ENCODE measurements at regions not wholly inside any gene's neighbourhood (a gene's known extent, or its start where the extent isn't known, plus 50 kb on each side); places are given as distances from the start of the nearest gene placed in this dataset.

GRCh38 chr1:34277150-34277549 lies 100.4 kb downstream of the C1orf94 start:
- peaks cover 0 to 5% (median 0%) of the 10 kb centered on the region in 11 donors for H3K9me3 ChIP-seq
- no peak overlapping the region for H3K4me3 ChIP-seq
- no peak overlapping the region for H3K27ac ChIP-seq
- H3K27me3 ChIP-seq = peaks cover 0 to 24% (median 4%) of the 10 kb centered on the region in 7 donors
- DNase-seq (no peak), ATAC-seq (no peak)
- 68 to 77% methylated on average over 2 of the region's 2 CpGs for WGBS, 2 donors
- intact Hi-C loops (cut with DNase I) = no loop called here
- no peak for TF ChIP-seq CTCF (IDR thresholded peaks at IDR 0.05)
- no peaks in the 10 kb centered on the region for H3K4me1 ChIP-seq
- no peaks in the 10 kb centered on the region for H3K36me3 ChIP-seq

GRCh38 chr1:34278211-34278610 lies 101.5 kb downstream of the C1orf94 start:
- no peak for TF ChIP-seq CTCF (IDR thresholded peaks at IDR 0.05)
- intact Hi-C loops (cut with DNase I) = no loop called here
- peaks cover 0 to 26% (median 4%) of the 10 kb centered on the region in 7 donors for H3K27me3 ChIP-seq
- 88 to 89% methylated on average over 4 of the region's 4 CpGs for WGBS, 2 donors
- no peak overlapping the region for H3K4me3 ChIP-seq
- no peak for ATAC-seq
- no peak overlapping the region for H3K27ac ChIP-seq
- DNase-seq = no peak
- peaks cover 0 to 5% (median 0%) of the 10 kb centered on the region in 11 donors for H3K9me3 ChIP-seq
- no peaks in the 10 kb centered on the region for H3K4me1 ChIP-seq
- no peaks in the 10 kb centered on the region for H3K36me3 ChIP-seq

GRCh38 chr1:34279971-34280370 lies 103.3 kb downstream of the C1orf94 start:
- no peak for TF ChIP-seq CTCF (IDR thresholded peaks at IDR 0.05)
- DNase-seq (no peak), ATAC-seq (no peak)
- intact Hi-C loops (cut with DNase I) = no loop called here
- Histone ChIP-seq H3K9me3 (peaks cover 0 to 5% (median 0%) of the 10 kb centered on the region in 11 donors), H3K4me1 (no peaks in the 10 kb centered on the region), H3K36me3 (no peaks in the 10 kb centered on the region), H3K27ac (no peak overlapping the region), H3K27me3 (peaks cover 0 to 29% (median 5%) of the 10 kb centered on the region in 7 donors), H3K4me3 (no peak overlapping the region)
- WGBS, 2 donors = 85 to 89% methylated on average over 1 of the region's 1 CpG

DNA sequence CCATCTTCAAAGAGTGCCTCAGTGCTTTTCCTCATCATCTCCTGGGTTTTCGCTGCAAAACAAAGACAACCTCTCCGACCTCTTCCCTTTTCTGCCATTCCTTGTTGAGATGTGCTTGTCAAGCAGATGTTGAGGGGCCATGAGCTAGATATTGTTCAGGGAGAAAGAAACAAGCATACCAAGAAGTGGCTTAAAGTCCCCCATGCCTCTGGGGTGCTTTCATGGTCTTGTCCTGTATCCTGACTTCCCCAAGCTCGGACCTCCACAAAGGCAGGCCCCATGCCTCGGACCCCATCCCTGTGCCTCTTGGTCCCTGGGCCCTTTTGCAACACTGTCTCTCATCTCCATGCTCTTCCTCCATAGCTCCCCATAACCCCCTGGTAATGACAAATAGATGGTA lies 103.8 kb downstream of the C1orf94 start:
- 80 to 89% methylated on average over 4 of the region's 4 CpGs for WGBS, 2 donors
- Histone ChIP-seq H3K4me1 (no peaks in the 10 kb centered on the region), H3K9me3 (peaks cover 0 to 5% (median 0%) of the 10 kb centered on the region in 11 donors), H3K27me3 (peaks cover 0 to 30% (median 5%) of the 10 kb centered on the region in 7 donors), H3K27ac (no peak overlapping the region), H3K4me3 (no peak overlapping the region), H3K36me3 (no peaks in the 10 kb centered on the region)
- no peak for DNase-seq
- ATAC-seq = no peak
- TF ChIP-seq CTCF (IDR thresholded peaks at IDR 0.05) = no peak
- intact Hi-C loops (cut with DNase I) = no loop called here
